AG09319 (cell line): ENCODE measurements at regions not wholly inside any gene's neighbourhood (a gene's known extent, or its start where the extent isn't known, plus 50 kb on each side); places are given as distances from the start of the nearest gene placed in this dataset.

Experiments used
- DNase-seq: peaks from one replicate; pipeline ENCODE4 v3.0.0-alpha.2; 2010; ENCODE audit warnings: low read depth; ENCODE audit errors: extremely low read depth
- CTCF ChIP-seq: IDR thresholded peaks from 2 replicates; pipeline ENCODE4 v1.5.1; 2011; ENCODE audit warnings: low read depth, mild to moderate bottlenecking, inconsistent platforms, low read length, moderate library complexity

GRCh38 chr10:62643606-62644587 is 160.6 kb upstream of the ADO start:
- DNase-seq = no peak
- no peak for TF ChIP-seq CTCF

- no peak for TF ChIP-seq CTCF
- no peak for DNase-seq
Observed at GRCh38 chr10:62647375-62648092, 157.0 kb upstream of the ADO start.

GRCh38 chr10:62648921-62649320 is 155.6 kb upstream of the ADO start:
- TF ChIP-seq CTCF = no peak
- no peak for DNase-seq

GRCh38 chr10:62650411-62650810 is 154.1 kb upstream of the ADO start:
- no peak for TF ChIP-seq CTCF

GRCh38 chr10:62651341-62651740 is 153.2 kb upstream of the ADO start:
- no peak for TF ChIP-seq CTCF
- DNase-seq = no peak

More at GRCh38 chr10:62650411-62650810, 154.1 kb upstream of the ADO start:
- no peak for DNase-seq

- no peak for TF ChIP-seq CTCF
- DNase-seq = no peak
Observed at GRCh38 chr10:62652114-62652513, 152.4 kb upstream of the ADO start.

GRCh38 chr10:62652564-62652963 is 152.0 kb upstream of the ADO start:
- no peak for DNase-seq
- TF ChIP-seq CTCF = no peak
